ENCODE measurements at regions not wholly inside any gene's neighbourhood (a gene's known extent, or its start where the extent isn't known, plus 50 kb on each side); places are given as distances from the start of the nearest gene placed in this dataset.

DNA sequence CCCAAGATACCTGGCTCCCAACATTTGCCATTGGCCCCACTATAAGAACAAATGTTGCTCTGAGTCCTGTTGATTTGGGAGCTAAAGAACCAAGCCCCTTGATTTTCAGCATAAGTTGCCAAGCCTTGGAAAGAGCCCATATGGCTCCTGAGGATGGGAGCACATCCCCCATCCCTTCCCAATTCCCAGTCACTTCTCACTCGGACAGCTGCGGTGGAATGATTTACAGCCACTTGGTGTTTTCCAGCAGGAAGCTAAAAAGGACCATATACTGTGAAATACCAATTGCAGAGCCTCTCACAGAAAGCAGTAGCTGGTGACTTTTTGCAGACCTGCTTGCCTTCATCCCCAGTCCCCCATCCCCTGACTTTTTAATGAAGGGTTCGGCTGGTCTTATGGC, 524.6 kb downstream of the GRIN2A start:
- no peak for FAIRE-seq
- POLR2A ChIA-PET: no interaction called here

More for the DNA sequence above, 524.6 kb downstream of the GRIN2A start:
- H3K9me3 ChIP-seq (replicated peaks; ENCODE audit: control insufficient read depth, insufficient read depth, low read length): no peaks in the 10 kb centered on the region
- H3K4me1 ChIP-seq (ENCODE audit: control insufficient read depth, extremely low read depth, insufficient read depth, low read length): no peaks in the 10 kb centered on the region
- BruUV-seq (replicated peaks): no TSS peak
- no peak overlapping the region for H3K9ac ChIP-seq (replicated peaks; ENCODE audit: extremely low read depth, insufficient read depth, low read length)
- no peak overlapping the region for H3K27ac ChIP-seq (ENCODE audit: insufficient read depth, low read depth, low read length)
- no peak for TF ChIP-seq POLR2AphosphoS5 (IDR thresholded peaks at IDR 0.05; ENCODE audit: insufficient read depth, low read depth, low read length)
- TF ChIP-seq, protein P1, sequence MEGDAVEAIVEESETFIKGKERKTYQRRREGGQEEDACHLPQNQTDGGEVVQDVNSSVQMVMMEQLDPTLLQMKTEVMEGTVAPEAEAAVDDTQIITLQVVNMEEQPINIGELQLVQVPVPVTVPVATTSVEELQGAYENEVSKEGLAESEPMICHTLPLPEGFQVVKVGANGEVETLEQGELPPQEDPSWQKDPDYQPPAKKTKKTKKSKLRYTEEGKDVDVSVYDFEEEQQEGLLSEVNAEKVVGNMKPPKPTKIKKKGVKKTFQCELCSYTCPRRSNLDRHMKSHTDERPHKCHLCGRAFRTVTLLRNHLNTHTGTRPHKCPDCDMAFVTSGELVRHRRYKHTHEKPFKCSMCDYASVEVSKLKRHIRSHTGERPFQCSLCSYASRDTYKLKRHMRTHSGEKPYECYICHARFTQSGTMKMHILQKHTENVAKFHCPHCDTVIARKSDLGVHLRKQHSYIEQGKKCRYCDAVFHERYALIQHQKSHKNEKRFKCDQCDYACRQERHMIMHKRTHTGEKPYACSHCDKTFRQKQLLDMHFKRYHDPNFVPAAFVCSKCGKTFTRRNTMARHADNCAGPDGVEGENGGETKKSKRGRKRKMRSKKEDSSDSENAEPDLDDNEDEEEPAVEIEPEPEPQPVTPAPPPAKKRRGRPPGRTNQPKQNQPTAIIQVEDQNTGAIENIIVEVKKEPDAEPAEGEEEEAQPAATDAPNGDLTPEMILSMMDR (IDR thresholded peaks at IDR 0.05; ENCODE audit: extremely low read depth in 1 of 2, insufficient read depth in 1 of 2, low read depth in 1 of 2, low read length in 2 of 2): no peak
- TF ChIP-seq JUN (IDR thresholded peaks at IDR 0.05; ENCODE audit: borderline replicate concordance, insufficient read depth, insufficient read length, low read depth): no peak
- TF ChIP-seq MYC (IDR thresholded peaks at IDR 0.05; ENCODE audit: low read depth, low read length): no peak
- TF ChIP-seq POLR2A (IDR thresholded peaks at IDR 0.05; ENCODE audit: low read depth, low read length): no peak
- TF ChIP-seq FOS (IDR thresholded peaks at IDR 0.05; ENCODE audit: borderline replicate concordance, insufficient read depth, low read length): no peak
- TF ChIP-seq, protein P2, sequence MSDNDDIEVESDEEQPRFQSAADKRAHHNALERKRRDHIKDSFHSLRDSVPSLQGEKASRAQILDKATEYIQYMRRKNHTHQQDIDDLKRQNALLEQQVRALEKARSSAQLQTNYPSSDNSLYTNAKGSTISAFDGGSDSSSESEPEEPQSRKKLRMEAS (IDR thresholded peaks at IDR 0.05; ENCODE audit: insufficient read depth, insufficient read length): no peak
- TF ChIP-seq EZH2 (IDR thresholded peaks at IDR 0.05; ENCODE audit: borderline replicate concordance, low read depth, low read length, severe bottlenecking): no peak
- no peak for TF ChIP-seq GATA2 (IDR thresholded peaks at IDR 0.05; ENCODE audit: insufficient read depth, insufficient read length, low read depth, low read length)
- no peak for DNase-seq (ENCODE audit: low read depth, low spot score)
- CTCF ChIA-PET: no interaction called here
- intact Hi-C loops (cut with micrococcal nuclease) (no loop called here), dilution Hi-C loops (cut with MboI; ENCODE audit: extremely low pct_ligation_motif_present, low sequenced_read_pairs) (no loop called here)
- H3K4me3 ChIP-seq (replicated peaks in 1 of 3; ENCODE audit: insufficient read depth in 1 of 3, low read depth in 1 of 3, low read length in 3 of 3): no peak overlapping the region
- no peaks in the 10 kb centered on the region for H3K9me1 ChIP-seq (replicated peaks; ENCODE audit: control insufficient read depth, extremely low read depth, insufficient read depth, low read length)
- H4K20me1 ChIP-seq (replicated peaks; ENCODE audit: control insufficient read depth, extremely low read depth, insufficient read depth, low read length): no peaks in the 10 kb centered on the region
- H3K36me3 ChIP-seq (ENCODE audit: control insufficient read depth in 2 of 2, extremely low read depth in 1 of 2, insufficient read depth in 2 of 2, low read length in 2 of 2): no peaks in the 10 kb centered on the region
- no peak overlapping the region for H2AFZ ChIP-seq (ENCODE audit: low read depth, low read length)
- no peaks in the 10 kb centered on the region for H3K79me2 ChIP-seq (ENCODE audit: control insufficient read depth, insufficient read depth, low read length)
- no peaks in the 10 kb centered on the region for H3K27me3 ChIP-seq (ENCODE audit: control insufficient read depth in 2 of 2, insufficient read depth in 2 of 2, low read length in 2 of 2)
- H3K4me2 ChIP-seq (ENCODE audit: insufficient read depth, low read length): no peak overlapping the region
